ENCODE measurements at regions not wholly inside any gene's neighbourhood (a gene's known extent, or its start where the extent isn't known, plus 50 kb on each side); places are given as distances from the start of the nearest gene placed in this dataset.

GRCh38 chr12:126064028-126064427, 998.8 kb downstream of the AACS start:
- intact Hi-C loops (cut with micrococcal nuclease; ENCODE audit: unreplicated experiment): no loop called here
- Histone ChIP-seq H3K79me2 (ENCODE audit: insufficient read depth, low read depth, low read length) (no peaks in the 10 kb centered on the region), H3K4me3 (ENCODE audit: low read depth, low read length, poor library complexity, severe bottlenecking) (no peak overlapping the region), H3K36me3 (ENCODE audit: insufficient read depth, low read length) (no peaks in the 10 kb centered on the region), H3K4me1 (ENCODE audit: insufficient read depth, low read length, poor library complexity, severe bottlenecking) (no peaks in the 10 kb centered on the region), H3K9me2 (ENCODE audit: insufficient read depth, low read length) (no peaks in the 10 kb centered on the region), H3K4me2 (ENCODE audit: low read length) (no peak overlapping the region), H3K27ac (ENCODE audit: low read depth, low read length, poor library complexity, severe bottlenecking) (no peak overlapping the region), H4K20me1 (ENCODE audit: insufficient read depth, low read length) (no peaks in the 10 kb centered on the region), H3K9me3 (ENCODE audit: low read length) (no peaks in the 10 kb centered on the region), H2AFZ (ENCODE audit: low read length) (no peak overlapping the region)
- POLR2A ChIA-PET: no interaction called here
- no peak for DNase-seq (ENCODE audit: low spot score)
- TF ChIP-seq CTCF (conservative IDR thresholded peaks at IDR 0.05; ENCODE audit: low read length): no peak
- TF ChIP-seq EZH2phosphoT487 (IDR thresholded peaks at IDR 0.05; ENCODE audit: borderline replicate concordance, low read depth, low read length): no peak
- CTCF ChIA-PET (ENCODE audit: unreplicated experiment): no interaction called here
- BruUV-seq (replicated peaks): no TSS peak

GRCh38 chr12:126067626-126068329, 1002.5 kb downstream of the AACS start:
- TF ChIP-seq CTCF (conservative IDR thresholded peaks at IDR 0.05; ENCODE audit: low read length) (no peak), EZH2phosphoT487 (IDR thresholded peaks at IDR 0.05; ENCODE audit: borderline replicate concordance, low read depth, low read length) (no peak)
- intact Hi-C loops (cut with micrococcal nuclease; ENCODE audit: unreplicated experiment): loop anchor here (2.0 kb wide), 3 partner anchors 549 to 679 kb away; no protein-coding TSS in a partner anchor
- no peaks in the 10 kb centered on the region for H3K36me3 ChIP-seq (ENCODE audit: insufficient read depth, low read length)
- ChIA-PET CTCF (ENCODE audit: unreplicated experiment) (no interaction called here), POLR2A (no interaction called here)
- no peak overlapping the region for H2AFZ ChIP-seq (ENCODE audit: low read length)
- no peaks in the 10 kb centered on the region for H3K4me1 ChIP-seq (ENCODE audit: insufficient read depth, low read length, poor library complexity, severe bottlenecking)
- H3K9me2 ChIP-seq (ENCODE audit: insufficient read depth, low read length): no peaks in the 10 kb centered on the region
- BruUV-seq (replicated peaks): no TSS peak
- no peaks in the 10 kb centered on the region for H4K20me1 ChIP-seq (ENCODE audit: insufficient read depth, low read length)
- H3K4me3 ChIP-seq (ENCODE audit: low read depth, low read length, poor library complexity, severe bottlenecking): no peak overlapping the region
- no peak for DNase-seq (ENCODE audit: low spot score)
- no peak overlapping the region for H3K27ac ChIP-seq (ENCODE audit: low read depth, low read length, poor library complexity, severe bottlenecking)
- H3K79me2 ChIP-seq (ENCODE audit: insufficient read depth, low read depth, low read length): no peaks in the 10 kb centered on the region
- H3K4me2 ChIP-seq (ENCODE audit: low read length): no peak overlapping the region
- H3K9me3 ChIP-seq (ENCODE audit: low read length): no peaks in the 10 kb centered on the region

- peak; percentile 69 for DNase-seq (ENCODE audit: low spot score)
- Histone ChIP-seq H3K4me2 (ENCODE audit: low read length) (no peak overlapping the region), H3K4me3 (ENCODE audit: low read depth, low read length, poor library complexity, severe bottlenecking) (no peak overlapping the region), H3K4me1 (ENCODE audit: insufficient read depth, low read length, poor library complexity, severe bottlenecking) (no peaks in the 10 kb centered on the region), H3K9me3 (ENCODE audit: low read length) (no peaks in the 10 kb centered on the region), H3K36me3 (ENCODE audit: insufficient read depth, low read length) (no peaks in the 10 kb centered on the region), H2AFZ (ENCODE audit: low read length) (no peak overlapping the region), H3K9me2 (ENCODE audit: insufficient read depth, low read length) (no peaks in the 10 kb centered on the region), H4K20me1 (ENCODE audit: insufficient read depth, low read length) (no peaks in the 10 kb centered on the region), H3K79me2 (ENCODE audit: insufficient read depth, low read depth, low read length) (no peaks in the 10 kb centered on the region), H3K27ac (ENCODE audit: low read depth, low read length, poor library complexity, severe bottlenecking) (no peak overlapping the region)
- ChIA-PET POLR2A (no interaction called here), CTCF (ENCODE audit: unreplicated experiment) (no interaction called here)
- BruUV-seq (replicated peaks): no TSS peak
- intact Hi-C loops (cut with micrococcal nuclease; ENCODE audit: unreplicated experiment): loop anchor here (1.0 to 10.0 kb wide), 5 partner anchors 547 to 1315 kb away; no protein-coding TSS in a partner anchor
- peak; percentile 90 for TF ChIP-seq CTCF (conservative IDR thresholded peaks at IDR 0.05; ENCODE audit: low read length)
- no peak for TF ChIP-seq EZH2phosphoT487 (IDR thresholded peaks at IDR 0.05; ENCODE audit: borderline replicate concordance, low read depth, low read length)
These were observed 1004.4 kb downstream of the AACS start for GRCh38 chr12:126069549-126070165.
